HG03571 (cell line): ENCODE measurements at regions not wholly inside any gene's neighbourhood (a gene's known extent, or its start where the extent isn't known, plus 50 kb on each side); places are given as distances from the start of the nearest gene placed in this dataset.

Experiments
- ATAC-seq: cut with Tn5 transposase; IDR thresholded peaks from one replicate; pipeline ENCODE4 v1.9.1; 2021; ENCODE audit not compliant: unreplicated experiment

DNA sequence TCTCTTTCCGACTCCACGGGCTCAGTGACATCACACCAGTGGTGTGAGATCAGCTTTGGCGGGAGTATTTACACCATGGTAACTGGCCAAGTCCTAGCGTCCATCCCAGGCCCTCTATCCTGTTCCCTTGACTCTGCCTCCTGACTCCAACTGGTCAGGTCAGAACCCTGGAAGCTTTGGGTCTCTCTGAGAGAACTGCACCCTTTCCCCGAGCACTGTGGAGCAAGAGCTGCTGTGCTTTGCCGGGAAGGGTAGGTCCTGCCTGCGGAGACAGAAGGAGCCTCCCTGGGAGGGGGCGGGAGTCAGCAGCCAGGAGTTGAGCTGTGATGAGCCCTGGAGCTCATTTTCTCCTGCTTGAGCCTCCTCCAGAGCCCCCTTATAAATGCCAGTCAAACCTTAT lies 212.1 kb upstream of the TNRC6C start:
- ATAC-seq = no peak

DNA sequence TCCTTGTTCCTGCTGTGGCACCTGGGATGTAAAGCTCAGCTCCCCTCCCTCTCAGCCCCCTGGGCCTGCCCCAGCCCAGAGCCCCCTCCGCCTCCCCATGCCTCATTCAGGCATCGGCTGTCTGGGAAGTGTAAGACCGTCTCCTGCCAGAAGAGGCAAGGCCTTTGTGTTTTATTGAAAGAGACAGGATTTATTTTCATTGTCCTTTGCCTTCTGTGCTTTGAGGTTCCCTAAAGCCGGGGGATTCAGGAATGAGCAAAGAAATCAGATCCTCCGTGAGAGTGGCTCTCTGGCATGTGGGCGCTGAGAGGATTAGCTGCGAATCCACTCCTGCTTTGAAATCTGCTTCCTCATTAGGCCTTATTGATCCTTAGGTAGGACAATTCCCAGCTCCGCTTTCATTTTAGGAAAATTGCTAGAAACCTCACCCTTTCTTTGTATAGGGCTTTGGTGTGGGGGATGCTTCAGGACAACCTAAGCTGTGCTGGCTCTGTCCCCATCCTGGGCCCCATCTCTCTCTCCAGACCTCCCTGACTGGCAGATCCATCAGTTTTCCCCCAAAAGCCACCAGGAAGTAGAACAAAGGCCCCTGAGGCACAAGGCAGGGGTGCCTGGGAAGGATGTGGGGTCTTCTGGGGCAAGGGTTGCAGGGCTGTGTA lies 211.5 kb upstream of the TNRC6C start:
- no peak for ATAC-seq

DNA sequence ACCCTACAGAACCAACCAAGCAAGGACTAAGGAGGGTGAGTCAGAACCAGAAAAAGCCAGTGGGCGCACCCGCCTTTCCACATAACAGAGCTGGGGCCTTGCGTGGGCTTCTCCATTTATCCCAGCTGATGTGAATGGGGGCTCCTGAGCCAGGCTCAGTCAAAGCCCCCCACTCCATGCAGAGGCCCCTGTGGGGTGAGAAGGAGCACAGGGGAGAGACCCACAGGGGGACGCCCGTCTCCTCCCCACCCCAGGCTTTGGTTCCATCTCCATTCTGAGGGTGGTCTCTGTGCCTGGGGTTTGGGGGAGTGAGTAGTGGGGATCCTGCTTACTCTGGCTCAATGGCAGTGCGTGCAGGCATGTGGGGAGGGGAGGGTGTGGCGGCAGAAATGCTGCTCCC lies 210.1 kb upstream of the TNRC6C start:
- no peak for ATAC-seq

DNA sequence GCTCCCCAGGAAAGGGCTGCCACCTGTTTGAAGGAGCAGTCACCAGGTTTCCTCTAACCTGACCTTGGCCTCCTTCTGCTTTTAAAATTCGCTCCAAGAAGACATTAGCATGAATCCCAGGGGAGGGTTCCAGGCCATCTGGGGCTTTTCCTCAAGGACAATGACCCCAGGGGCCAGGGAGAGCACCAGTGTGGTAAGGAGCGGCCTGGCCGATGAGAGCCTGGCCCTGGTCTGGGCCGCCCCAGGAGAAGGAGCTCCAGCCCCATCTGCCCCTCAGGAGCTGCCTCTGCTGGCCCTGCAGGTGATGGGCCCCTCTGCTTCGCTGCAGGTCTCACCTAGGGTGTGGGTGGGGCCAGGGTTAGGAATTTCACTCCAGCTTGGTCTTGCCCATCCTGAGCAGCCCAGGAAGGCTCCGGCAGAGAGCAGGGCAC lies 209.2 kb upstream of the TNRC6C start:
- ATAC-seq = no peak

DNA sequence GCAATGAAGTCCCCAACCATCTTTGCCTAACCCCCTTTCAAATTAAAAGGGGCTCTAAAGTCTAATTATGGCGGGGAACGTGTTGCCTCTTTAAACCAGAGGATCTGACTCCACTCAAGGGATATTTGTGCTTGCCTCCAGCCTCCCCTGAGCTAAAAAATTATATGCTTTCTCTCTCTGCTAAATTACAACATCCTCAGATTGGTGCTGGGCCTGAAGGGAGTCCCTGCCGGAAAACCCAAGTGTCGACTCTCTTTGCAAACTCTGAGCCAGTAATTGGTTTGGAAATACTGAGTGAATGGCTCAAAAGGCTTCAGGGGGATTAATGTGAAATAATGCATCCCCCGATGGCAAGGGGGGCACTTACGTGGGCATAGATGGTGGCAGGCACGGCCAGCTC lies 208.5 kb upstream of the TNRC6C start:
- ATAC-seq = no peak

DNA sequence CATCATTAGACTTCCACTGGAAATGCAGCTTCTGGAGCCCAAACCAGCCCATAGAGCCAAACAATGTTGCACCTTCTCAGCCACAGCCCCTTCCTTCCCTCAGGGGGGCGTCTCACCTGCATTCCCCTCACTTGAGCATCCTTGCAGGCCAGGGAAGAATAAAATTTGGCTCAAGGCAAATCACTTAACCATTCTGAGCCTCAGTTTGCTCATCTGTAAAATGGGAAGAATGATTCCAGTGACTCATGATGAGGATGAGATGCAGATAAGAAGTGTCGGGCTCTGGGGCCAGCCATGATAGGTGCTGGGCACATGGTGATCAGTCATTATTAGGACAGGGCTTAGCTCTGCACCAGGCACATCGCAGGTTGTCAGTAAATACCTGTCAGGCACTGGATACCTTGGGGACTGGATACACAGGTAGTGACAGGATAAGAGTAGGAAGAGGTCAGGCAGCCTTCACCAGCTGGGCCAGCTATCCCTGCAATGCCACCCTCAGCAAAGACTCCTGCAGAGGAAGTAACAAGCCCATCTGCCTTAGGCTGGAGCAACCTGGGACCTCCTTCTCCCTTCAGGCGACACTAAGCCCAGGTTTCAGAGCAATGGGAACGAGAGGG lies 208.0 kb upstream of the TNRC6C start:
- ATAC-seq = no peak

DNA sequence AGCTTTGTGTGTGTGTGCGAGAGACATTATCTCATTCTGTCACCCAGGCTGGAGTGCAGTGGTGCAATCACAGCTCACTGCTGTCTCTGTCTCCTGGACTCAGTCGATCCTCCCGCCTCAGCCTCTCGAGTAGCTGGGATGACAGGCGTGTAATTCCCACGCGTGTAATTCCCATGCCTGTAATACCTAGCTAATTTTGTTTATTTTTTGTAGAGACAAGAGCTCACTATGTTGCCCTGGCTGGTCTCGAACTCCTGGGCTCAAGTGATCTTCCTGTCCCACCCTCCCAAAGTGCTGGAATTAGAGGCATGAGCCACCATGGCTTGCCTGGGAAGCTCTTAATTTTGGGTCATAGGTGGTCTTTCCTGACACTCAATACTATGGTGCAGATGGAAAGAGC lies 205.3 kb upstream of the TNRC6C start:
- ATAC-seq = no peak

DNA sequence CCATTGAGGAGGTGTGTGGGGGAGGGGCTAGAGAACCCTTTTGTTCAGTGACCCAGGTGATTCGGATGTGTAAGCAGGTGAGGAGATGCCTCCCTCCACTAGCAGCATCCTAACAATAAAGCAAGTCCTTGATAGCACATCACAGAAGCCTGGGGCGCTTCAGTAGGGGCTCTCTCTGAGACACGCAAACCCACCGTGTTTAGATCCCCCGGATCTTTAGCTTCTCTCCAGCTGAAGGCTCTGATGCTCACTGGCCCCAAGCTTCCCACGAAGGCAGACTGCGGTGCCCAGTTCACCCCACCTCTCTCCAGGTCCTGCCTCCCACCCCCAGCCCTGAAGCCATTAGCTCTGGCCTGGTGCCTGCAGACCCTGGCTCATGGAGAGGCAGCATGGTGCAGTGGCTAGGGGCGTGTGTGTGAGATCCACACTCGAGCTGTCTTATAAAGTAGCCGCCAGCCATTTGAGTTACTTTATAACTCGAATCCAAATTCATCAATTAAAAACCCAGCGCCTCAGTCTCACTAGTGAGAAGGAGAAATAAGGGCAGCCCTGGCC lies 204.7 kb upstream of the TNRC6C start:
- ATAC-seq = no peak

DNA sequence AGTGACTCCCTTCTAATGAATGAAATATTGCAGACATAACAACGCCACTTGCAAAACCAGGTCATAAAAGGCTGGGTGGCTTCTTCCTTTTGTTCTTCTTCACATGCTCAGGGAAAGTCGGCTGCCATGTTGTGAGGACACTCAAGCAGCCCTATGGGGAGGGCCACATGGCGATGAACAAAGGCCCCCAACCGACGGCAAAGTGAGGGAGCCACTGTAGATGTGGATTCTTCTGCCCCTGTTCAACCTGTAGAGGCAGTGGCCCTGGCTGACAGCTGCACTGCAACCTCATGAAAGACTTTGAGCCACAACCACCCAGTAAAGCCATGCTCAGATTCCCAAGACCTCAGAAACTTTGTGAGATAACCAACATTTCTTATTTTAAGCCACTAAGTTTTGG lies 203.5 kb upstream of the TNRC6C start:
- ATAC-seq = no peak

DNA sequence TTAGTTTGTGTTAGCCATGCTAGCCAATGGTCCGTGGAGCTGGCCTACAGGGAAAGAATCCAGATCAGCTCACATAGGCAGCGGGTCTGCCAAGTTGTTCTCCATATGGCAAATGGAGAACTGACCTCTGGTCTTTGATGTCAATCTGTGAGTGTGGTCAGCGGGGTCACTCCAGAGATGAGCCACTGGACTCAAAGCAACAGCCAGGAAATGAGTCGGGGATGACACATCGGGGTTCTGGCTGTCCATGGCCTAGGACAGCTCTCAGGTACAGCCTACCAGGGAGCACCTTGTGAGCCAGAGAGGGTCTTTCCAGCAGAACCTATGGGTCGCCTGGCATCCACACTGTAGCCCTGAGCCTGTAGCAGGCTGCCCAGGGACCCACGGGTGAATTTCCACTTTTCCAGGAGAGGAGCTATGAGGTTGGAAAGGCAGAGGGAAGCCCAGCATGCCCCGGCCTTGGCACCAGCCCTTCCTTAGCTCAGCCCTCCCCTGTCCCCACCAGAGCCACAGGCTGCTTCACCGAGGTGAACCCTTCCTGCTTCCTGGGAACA lies 203.0 kb upstream of the TNRC6C start:
- ATAC-seq = no peak

DNA sequence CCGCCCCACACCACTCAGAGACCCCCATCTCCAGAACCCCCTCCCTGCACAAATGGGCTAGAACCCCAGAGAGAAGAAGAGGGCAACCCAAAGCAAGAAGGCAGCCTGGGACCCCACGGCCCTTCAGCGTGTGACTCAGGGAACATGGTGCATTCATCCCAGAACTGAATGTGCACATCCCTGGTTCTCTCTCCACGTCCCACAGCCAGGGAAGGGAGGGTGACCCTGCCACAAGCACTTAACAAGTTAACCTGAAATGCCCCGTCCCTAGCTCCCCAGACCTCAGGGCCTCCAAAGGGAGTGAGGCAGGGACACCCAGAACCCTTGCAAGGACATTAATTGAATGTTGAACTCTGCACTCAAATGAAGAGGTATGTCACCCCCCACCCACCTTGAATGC lies 202.5 kb upstream of the TNRC6C start:
- no peak for ATAC-seq

DNA sequence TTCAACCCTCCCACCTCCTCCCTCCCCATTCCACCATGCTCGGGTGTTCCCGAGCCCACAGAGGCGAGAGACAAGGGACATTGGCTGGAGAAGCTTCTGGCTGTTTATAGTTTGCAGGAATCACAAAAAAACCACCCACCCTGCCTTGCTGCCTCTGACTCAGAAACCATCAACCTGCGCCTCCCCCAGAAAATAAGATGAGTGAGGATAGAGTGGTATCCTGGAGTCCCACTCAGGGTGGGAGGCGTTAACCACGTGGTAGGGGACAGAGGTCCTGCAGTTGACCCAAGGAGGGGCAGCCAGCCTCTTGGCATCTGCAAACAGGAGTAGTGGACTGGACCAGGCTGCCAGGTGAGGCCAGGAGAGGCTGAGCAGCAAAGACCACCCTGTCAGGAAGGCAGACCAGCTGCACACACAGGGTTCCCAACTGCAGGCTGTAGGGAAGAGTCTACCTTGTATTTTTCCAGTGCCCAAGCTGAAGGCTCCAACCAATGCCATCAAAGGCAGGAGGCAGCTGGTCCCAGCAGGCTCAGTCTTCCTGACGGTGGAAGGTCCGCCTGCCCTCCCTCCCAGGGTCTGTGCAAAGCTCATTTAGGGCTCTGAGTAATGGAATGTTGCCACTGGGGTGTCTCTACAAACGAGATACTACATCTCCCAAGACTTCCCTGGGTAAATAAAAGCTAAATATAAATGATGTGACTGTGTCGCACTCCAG lies 201.5 kb upstream of the TNRC6C start:
- ATAC-seq = no peak

DNA sequence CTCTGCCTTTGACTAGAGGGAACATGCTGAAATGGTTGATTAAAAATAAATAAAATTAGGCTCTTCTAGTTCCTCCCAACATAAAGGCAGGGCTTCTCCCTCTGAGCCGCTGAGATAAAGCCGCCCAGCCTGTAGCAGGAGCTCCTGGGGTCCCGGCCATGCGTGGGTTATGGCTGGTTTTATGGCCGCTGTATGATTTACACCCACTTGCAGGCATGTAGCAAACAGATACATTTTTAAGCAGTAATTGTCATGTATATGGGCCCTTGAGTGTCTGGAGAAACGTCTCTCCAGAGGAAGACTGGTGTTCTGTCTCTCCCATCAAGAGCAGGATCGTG lies 201.0 kb upstream of the TNRC6C start:
- ATAC-seq = no peak

DNA sequence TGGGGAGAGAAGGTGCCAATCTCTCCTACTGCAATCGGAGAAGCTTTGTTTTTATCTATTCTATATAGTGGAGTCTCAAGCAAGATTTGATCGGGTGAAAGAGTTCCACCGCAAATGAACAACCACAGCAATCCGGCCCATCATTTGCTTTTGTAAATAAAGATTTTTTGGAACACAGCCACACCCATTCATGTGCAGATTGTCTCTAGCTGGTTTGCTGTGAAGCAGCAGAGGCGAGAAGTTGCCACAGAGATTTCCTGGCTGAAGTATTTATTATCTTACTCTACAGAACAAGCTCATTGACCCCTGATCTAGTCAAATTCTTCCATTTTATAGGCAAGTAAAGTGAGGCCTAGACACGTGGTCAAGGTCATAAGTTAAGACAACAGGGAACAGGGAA lies 195.5 kb upstream of the TNRC6C start:
- no peak for ATAC-seq

DNA sequence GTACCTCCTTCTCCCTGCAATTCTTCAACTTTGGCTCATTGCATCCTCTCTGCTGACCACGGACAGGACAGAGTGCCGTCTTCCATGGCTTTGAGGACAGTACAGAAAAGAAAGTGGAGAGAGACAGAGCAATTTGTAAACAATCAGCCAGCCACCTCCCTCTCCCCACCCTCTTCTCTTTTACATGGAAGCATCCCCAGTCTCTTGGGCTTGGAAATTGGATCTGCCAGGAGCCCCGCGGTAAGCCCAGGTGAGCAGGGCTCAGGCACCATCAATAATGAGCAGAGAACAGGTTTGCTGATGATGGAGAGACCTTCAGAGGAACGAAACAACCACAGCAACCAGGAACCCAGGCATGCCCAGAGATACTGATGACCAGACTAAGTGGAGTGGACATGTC lies 194.9 kb upstream of the TNRC6C start:
- ATAC-seq = no peak

DNA sequence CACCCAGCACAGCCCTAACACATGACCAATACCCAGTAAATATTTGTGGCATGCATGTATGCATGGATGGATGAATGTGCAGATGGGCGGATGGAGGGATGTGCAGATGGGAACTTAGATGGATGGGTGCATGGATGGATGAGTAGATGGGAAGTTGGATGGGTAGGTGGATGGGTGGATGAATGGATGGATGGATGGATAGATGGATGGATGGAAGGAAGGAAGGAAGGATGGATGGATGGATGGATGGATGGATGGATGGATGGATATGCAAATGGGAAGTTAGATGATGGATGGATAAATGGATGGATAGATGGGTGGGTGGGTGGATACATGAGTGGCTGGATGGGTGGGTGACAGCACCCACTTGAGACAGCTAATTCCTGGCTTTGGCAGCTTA lies 193.2 kb upstream of the TNRC6C start:
- ATAC-seq = no peak

DNA sequence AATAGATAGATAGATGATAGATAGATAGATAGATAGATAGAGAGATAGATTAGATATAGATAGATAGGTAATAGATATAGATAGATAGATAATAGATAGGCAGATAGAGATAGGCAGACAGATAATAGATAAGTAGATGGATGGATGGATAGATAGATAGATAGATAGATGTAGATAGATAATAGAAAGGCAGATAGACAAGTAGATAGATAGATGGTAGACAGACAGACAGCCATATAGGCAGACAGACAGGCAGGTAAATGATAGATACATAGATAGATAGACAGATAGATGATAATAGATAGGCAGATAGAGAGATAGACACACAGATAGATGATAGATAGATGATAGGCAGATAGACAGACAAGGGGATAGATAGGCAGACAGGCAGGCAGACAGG lies 191.4 kb upstream of the TNRC6C start:
- ATAC-seq = no peak

DNA sequence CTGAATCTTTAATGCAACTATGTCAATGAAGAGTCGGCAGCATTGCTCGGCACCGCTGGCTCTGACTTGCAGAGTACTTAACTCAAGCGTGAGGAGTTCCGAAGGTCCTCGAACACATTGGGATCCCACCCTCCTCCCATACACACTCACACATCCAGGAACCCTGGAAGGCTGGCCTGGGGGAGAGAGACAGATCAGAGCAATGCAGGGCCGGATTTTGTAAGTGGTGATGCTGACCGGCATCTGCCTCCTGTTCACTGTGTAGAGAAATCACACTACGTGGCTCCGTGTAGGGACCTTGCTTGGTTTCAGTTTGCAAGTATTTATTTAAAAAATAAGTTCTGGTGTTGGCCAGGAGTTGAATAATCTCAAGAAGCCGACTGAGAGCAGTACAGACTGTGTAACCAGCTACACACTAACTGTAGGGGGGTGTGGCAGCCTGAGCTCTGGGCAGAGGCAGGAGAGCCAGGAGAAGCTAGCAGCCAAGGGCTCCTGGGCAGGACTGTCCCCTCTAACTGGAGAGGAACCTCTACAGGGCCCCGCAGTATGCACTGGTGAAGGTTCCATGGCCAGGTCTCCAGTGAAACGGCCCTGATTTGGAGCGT lies 190.2 kb upstream of the TNRC6C start:
- ATAC-seq = no peak

DNA sequence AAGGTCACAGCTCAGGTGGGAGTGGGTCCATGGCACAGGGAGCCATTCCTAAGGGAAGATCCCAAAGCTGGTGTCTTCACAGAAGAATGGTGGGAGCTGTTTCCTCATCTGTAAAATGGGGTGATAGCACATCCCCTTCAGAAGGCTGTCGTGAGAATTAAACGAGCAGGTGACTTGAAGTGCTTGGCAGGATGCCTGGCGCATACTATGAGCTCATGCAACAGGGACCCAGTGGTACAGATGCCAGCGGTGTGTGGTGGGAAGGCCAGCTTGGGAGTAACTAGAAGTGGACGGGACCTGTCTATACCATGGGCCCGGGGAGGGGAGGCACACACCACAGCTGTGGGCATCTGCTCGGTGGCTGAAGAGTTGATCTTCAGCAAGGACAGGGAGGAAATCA lies 189.3 kb upstream of the TNRC6C start:
- no peak for ATAC-seq

DNA sequence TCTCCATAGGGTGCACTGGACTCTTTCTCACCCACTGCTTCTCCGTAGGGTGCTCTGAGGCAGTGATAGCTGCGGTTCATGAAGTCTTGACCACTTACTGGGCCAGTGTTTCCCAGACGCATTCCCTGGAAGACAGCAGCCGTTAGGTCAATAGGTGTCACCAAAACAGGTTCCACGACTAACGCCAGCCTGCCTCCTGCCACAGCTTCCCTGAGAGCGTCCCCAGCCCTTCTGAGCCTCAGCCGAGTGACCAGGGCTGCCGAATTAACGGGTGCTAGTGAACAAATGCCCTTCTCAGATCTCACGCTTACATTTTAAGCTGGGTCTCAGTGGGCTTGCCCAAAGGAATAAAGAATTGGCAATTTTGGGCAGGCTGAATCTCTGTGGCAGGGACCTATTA lies 188.7 kb upstream of the TNRC6C start:
- ATAC-seq = no peak

DNA sequence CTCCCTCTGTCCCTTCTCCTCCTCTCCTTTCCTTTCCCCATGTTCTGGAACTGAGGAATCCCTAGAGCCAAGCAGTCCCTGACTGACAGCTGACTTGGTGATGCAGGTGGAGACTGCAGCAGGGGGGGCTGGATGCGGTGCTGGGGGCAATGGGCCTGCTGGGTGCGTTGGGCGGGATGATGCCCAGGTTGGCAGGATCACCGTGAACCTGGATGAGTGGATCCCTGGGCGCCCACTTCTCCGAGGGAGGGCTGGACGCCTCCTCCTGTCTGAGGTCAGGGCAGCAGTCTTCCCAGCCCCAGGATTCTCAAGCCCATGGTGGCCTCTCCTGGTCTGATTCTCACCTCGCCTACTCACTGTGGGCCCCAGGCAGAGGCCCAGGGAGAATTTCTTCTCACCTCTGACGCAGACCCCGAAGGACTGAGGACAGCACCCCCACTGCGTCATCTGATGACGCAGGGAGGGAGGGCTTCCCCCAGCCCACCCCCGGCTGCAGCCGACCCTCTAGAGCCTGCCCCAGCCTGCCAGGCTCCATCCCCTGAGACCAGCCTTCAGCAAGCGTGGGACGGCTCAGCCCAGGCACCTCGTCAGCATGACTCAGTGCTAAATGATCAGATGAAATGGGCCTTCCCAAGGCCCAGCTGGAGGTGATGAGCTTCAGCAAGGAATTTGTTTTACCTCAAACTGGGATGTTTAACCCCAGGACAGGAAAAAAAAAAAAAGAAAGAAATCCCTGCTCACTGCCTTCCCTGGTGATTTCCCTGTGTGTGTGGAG lies 188.0 kb upstream of the TNRC6C start:
- ATAC-seq = no peak
